ENCODE measurements at regions not wholly inside any gene's neighbourhood (a gene's known extent, or its start where the extent isn't known, plus 50 kb on each side); places are given as distances from the start of the nearest gene placed in this dataset.

DNA sequence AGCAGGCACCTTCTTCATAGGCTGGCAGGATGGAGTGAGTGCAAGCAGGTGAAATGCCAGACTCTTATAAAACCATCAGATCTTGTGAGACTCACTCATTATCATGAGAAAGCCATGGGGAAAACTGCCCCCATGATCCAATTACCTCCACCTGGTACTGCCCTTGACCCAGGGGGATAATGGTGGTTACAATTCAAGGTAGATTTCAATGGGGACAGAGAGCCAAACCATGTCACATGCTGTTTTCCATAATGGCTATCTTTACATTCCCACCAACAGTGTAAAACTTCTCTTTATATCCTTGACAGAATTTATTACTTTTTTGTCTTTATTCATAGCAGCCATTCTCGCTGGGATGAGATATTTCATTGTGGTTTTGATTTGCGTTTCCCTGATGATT lies 663.0 kb upstream of the AGA start:
- in situ Hi-C loops (cut with MboI; ENCODE audit: low sequenced_read_pairs in 4 of 4) = no loop called here
- intact Hi-C loops (cut with DNase I; ENCODE audit: low total_unique reads) = no loop called here
- H3K9me3 ChIP-seq = no peaks in the 10 kb centered on the region
- H3K27me3 ChIP-seq = no peaks in the 10 kb centered on the region
- no peaks in the 10 kb centered on the region for H3K36me3 ChIP-seq
- DNase-seq (no peak), ATAC-seq (no peak)
- TF ChIP-seq, protein P1, sequence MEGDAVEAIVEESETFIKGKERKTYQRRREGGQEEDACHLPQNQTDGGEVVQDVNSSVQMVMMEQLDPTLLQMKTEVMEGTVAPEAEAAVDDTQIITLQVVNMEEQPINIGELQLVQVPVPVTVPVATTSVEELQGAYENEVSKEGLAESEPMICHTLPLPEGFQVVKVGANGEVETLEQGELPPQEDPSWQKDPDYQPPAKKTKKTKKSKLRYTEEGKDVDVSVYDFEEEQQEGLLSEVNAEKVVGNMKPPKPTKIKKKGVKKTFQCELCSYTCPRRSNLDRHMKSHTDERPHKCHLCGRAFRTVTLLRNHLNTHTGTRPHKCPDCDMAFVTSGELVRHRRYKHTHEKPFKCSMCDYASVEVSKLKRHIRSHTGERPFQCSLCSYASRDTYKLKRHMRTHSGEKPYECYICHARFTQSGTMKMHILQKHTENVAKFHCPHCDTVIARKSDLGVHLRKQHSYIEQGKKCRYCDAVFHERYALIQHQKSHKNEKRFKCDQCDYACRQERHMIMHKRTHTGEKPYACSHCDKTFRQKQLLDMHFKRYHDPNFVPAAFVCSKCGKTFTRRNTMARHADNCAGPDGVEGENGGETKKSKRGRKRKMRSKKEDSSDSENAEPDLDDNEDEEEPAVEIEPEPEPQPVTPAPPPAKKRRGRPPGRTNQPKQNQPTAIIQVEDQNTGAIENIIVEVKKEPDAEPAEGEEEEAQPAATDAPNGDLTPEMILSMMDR (IDR thresholded peaks at IDR 0.05 in 4 of 5, conservative IDR thresholded peaks at IDR 0.05 in 1 of 5) = no peak
- TF ChIP-seq POLR2A (IDR thresholded peaks at IDR 0.05) = no peak
- H3K27ac ChIP-seq = no peak overlapping the region
- no peaks in the 10 kb centered on the region for H3K4me1 ChIP-seq
- H3K4me3 ChIP-seq = no peak overlapping the region

DNA sequence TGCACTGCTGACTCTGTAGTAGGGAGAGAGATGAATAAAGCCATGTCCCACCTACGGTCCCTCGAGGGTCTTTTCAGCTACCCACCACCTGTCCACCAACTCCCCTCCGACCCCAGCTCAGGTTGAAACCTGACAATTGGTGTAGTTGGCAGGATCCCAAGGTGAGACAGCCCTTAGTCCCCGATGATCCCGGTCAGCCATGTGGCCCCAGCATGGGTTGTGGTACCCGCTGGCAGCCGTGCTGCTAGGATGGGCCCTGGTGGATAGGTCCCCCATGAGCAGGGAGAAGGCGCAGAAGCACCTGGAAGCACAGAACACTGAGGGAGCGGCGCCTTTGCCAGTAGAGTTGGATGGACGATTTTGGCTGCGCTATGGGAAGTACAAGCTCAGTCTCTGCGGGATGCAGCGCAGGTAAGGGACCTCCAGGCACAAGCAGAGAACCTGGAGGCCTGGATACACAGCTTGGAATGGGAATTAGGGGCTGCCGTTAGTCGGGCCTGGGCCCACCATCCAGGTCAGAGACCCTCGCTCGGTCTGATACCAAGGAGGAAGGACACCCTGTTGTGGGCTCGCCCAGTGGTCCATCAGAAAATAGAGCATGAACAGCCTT lies 694.6 kb upstream of the AGA start:
- no peaks in the 10 kb centered on the region for H3K27me3 ChIP-seq
- H3K27ac ChIP-seq = no peak overlapping the region
- H3K4me3 ChIP-seq = no peak overlapping the region
- in situ Hi-C loops (cut with MboI; ENCODE audit: low sequenced_read_pairs in 4 of 4) (no loop called here), intact Hi-C loops (cut with DNase I; ENCODE audit: low total_unique reads) (no loop called here)
- H3K4me1 ChIP-seq = no peaks in the 10 kb centered on the region
- no peak for DNase-seq
- no peak for ATAC-seq
- TF ChIP-seq POLR2A (IDR thresholded peaks at IDR 0.05) = no peak
- TF ChIP-seq, protein P1 (IDR thresholded peaks at IDR 0.05 in 4 of 5, conservative IDR thresholded peaks at IDR 0.05 in 1 of 5) = no peak
- no peaks in the 10 kb centered on the region for H3K36me3 ChIP-seq
- no peaks in the 10 kb centered on the region for H3K9me3 ChIP-seq

DNA sequence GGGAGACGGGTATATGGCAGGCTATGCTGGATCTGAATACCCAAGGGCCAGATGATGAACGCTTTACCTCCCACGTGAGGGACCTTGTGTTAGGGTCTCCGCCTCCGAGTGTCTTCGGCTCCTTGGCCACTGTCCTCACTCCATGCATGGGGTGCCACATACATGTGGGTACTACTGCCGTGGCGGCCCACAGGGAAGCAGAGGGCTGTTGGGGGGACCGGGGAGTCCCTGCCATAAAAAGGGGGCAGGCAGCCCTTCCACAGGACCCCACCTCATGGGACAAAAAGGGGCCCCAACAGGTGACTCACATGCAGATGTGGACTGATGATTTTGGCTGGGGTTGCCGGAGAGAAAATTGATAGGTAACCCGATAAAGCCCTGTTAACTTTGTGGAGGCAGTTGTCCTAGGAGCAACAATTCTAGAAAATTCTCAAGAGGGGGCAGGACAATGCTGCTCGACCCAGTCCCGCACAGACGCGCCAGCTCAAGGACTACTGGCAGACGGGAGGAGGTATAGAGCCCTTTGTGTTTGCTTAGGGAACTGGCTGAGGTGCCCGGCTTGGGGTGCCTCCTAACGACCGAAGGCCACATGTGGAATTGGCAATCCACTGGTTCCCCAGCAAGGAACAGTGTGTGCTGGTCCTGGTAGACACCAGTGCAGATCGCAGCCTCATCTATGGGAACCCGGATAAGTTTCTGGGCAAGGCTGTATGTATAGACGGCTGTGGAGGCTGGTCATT lies 695.7 kb upstream of the AGA start:
- ATAC-seq (no peak), DNase-seq (no peak)
- Histone ChIP-seq H3K27me3 (no peaks in the 10 kb centered on the region), H3K36me3 (no peaks in the 10 kb centered on the region), H3K4me1 (no peaks in the 10 kb centered on the region), H3K9me3 (no peaks in the 10 kb centered on the region), H3K27ac (no peak overlapping the region), H3K4me3 (no peak overlapping the region)
- TF ChIP-seq POLR2A (IDR thresholded peaks at IDR 0.05) = no peak
- TF ChIP-seq, protein P1 (IDR thresholded peaks at IDR 0.05 in 4 of 5, conservative IDR thresholded peaks at IDR 0.05 in 1 of 5) = no peak
- intact Hi-C loops (cut with DNase I; ENCODE audit: low total_unique reads) = no loop called here
- in situ Hi-C loops (cut with MboI; ENCODE audit: low sequenced_read_pairs in 4 of 4) = no loop called here

DNA sequence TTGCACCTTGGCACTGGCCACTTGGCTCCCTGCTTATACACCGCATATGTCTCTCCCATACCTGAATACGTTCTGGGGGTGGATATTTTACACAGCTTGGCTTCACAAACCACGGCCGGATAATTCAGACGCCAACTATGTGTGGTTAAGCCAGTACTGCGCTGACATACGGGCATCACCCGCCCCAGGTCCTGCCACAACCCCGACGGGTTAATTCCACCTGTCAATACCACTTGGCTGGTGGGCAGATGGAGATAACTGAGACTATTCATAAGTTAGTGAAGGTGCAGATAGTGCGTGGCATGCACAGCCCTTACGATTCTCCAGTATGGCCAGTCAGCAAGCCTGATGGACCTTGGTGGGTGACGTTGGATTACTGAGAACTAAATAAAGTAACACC lies 696.3 kb upstream of the AGA start:
- DNase-seq = no peak

More for the DNA sequence above, 696.3 kb upstream of the AGA start:
- H3K4me1 ChIP-seq = no peaks in the 10 kb centered on the region
- TF ChIP-seq, protein P1 (IDR thresholded peaks at IDR 0.05 in 4 of 5, conservative IDR thresholded peaks at IDR 0.05 in 1 of 5) = no peak
- no peak for TF ChIP-seq POLR2A (IDR thresholded peaks at IDR 0.05)
- H3K4me3 ChIP-seq = no peak overlapping the region
- H3K9me3 ChIP-seq = no peaks in the 10 kb centered on the region
- ATAC-seq = no peak
- no peak overlapping the region for H3K27ac ChIP-seq
- no peaks in the 10 kb centered on the region for H3K36me3 ChIP-seq
- no peaks in the 10 kb centered on the region for H3K27me3 ChIP-seq
- intact Hi-C loops (cut with DNase I; ENCODE audit: low total_unique reads) (no loop called here), in situ Hi-C loops (cut with MboI; ENCODE audit: low sequenced_read_pairs in 4 of 4) (no loop called here)

Data from gastrocnemius medialis (tissue), 4 donors.